Sigmoid colon (tissue), 4 donors: ENCODE measurements at regions not wholly inside any gene's neighbourhood (a gene's known extent, or its start where the extent isn't known, plus 50 kb on each side); places are given as distances from the start of the nearest gene placed in this dataset.

Experiments used
- EP300 ChIP-seq, 4 donors: sonication (generic); formaldehyde crosslinking; IDR thresholded peaks; one replicate each; pipeline ENCODE4 v1.6.1; 2017; ENCODE audit warnings: antibody characterized with exemption in 4 of 4
- POLR2A ChIP-seq, 2 donors: fragments of 450-650 bp; IDR thresholded peaks; one replicate each; pipeline ENCODE4 v1.6.1; 2016; ENCODE audit warnings: antibody characterized with exemption in 2 of 2, mild to moderate bottlenecking in 2 of 2, moderate library complexity in 2 of 2
- POLR2AphosphoS5 ChIP-seq, 4 donors: sonication (generic); formaldehyde crosslinking; IDR thresholded peaks; one replicate each; pipeline ENCODE4 v1.6.1; 2017; ENCODE audit warnings: antibody characterized with exemption in 4 of 4
- TF ChIP-seq, protein P1 (sequence below), 4 experiments: fragments of 450-650 bp in 3 of 4; fragments of 200-600 bp in 1 of 4; IDR thresholded peaks; one replicate each; pipeline ENCODE4 v1.5.1; 2016 to 2019; ENCODE audit warnings: antibody characterized with exemption in 4 of 4, mild to moderate bottlenecking in 3 of 4, moderate library complexity in 2 of 4

DNA sequence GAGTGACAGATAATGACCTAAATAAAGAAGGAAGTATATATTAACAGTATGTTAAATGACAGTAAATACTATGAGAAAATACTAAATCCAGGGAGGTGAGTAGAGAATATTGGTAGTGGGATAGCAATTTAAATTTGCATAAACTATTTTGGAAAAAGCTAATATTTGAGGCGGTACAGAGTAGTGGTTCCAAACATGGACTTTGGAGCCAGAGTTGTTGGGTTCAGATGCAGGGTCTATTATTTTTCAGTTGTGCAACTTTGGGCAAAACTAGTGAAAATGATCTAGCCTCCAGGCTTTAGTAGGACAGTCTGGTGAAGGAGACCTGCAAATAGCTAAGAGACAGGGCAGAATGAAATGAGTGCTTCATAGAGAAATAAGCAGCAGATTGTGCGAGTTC, 84.8 kb upstream of the SOX3 start:
- TF ChIP-seq, protein P1, sequence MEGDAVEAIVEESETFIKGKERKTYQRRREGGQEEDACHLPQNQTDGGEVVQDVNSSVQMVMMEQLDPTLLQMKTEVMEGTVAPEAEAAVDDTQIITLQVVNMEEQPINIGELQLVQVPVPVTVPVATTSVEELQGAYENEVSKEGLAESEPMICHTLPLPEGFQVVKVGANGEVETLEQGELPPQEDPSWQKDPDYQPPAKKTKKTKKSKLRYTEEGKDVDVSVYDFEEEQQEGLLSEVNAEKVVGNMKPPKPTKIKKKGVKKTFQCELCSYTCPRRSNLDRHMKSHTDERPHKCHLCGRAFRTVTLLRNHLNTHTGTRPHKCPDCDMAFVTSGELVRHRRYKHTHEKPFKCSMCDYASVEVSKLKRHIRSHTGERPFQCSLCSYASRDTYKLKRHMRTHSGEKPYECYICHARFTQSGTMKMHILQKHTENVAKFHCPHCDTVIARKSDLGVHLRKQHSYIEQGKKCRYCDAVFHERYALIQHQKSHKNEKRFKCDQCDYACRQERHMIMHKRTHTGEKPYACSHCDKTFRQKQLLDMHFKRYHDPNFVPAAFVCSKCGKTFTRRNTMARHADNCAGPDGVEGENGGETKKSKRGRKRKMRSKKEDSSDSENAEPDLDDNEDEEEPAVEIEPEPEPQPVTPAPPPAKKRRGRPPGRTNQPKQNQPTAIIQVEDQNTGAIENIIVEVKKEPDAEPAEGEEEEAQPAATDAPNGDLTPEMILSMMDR (IDR thresholded peaks at IDR 0.05): no peak
- no peak for TF ChIP-seq POLR2A (IDR thresholded peaks at IDR 0.05)
- TF ChIP-seq POLR2AphosphoS5 (IDR thresholded peaks at IDR 0.05): no peak
- TF ChIP-seq EP300 (IDR thresholded peaks at IDR 0.05): no peak
